Activated T-cell treated with anti-CD3 and anti-CD28 coated beads, Interleukin-2, amount 50 U/mL, for 48 hours (primary cell): ENCODE measurements at regions not wholly inside any gene's neighbourhood (a gene's known extent, or its start where the extent isn't known, plus 50 kb on each side); places are given as distances from the start of the nearest gene placed in this dataset.
A peak's percentile ranks its signal among the peaks of the same experiment; 100 is the strongest.

Experiments
- DNase-seq, 2 experiments: peaks; one replicate each; pipeline ENCODE4 v3.0.0-alpha.2; 2020

GRCh38 chr5:4137781-4138180 is 542.1 kb downstream of the IRX1 start:
- no peak for DNase-seq

GRCh38 chr5:4142842-4143241 is 547.2 kb downstream of the IRX1 start:
- DNase-seq = no peak

GRCh38 chr5:4144411-4145007 is 548.9 kb downstream of the IRX1 start:
- no peak for DNase-seq

DNA sequence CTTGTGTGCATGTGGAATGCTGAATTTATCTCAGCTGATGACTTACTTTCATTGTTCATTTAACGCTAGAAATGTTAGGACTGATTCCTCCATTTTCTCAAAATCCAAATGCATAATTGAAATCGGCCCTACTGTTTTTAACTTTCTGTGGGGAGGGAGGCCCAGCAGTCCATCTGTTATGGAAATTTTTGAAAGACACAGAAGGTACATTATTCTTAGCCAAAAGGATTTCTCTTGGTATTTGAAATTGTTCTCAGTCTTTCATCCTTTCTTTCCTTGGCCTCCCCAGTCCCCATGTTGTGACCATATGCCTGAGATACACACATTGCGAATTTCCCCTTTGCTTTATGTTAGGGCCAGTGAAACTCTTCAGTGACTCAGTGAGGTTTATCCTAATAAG is 549.9 kb downstream of the IRX1 start:
- DNase-seq = no peak

DNA sequence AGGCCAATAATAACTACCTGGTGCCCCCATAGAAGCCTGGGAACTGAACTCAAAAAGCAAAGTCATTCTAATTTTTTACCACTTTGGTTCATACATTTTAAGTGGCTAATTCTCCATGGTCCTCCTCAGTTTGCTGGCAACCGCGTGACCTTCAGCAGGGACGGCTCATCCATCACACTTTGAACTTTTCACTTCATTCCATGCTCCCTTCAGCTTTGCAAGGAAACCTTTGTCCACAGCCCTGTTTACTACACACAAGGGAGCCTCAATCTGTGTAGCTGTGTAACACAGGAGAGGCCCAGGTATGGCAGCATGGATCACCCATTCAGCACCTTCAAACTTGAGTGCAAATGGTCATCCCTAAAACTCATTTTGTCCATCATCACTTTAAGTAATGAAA is 552.4 kb downstream of the IRX1 start:
- no peak for DNase-seq

DNA sequence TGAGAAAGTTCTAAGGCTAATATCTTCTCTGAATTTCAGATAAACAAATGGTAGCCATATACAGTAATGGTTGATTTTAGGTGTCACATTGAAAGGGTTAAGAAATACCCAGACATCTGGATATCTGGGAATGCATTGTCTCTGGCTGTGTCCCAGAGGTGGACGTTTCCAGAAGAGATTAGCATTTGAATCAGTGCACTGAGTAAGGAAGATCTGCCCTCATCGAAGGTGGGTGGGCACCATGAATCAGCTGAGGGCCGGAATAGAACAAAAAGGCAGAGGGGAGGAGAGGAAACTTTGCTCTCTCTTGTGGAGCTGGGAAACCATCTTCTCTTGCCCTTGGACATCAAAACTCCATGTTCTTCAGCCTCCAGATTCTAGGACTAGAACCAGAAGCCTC is 554.4 kb downstream of the IRX1 start:
- no peak for DNase-seq

GRCh38 chr5:4156153-4156552 is 560.5 kb downstream of the IRX1 start:
- DNase-seq = no peak

DNA sequence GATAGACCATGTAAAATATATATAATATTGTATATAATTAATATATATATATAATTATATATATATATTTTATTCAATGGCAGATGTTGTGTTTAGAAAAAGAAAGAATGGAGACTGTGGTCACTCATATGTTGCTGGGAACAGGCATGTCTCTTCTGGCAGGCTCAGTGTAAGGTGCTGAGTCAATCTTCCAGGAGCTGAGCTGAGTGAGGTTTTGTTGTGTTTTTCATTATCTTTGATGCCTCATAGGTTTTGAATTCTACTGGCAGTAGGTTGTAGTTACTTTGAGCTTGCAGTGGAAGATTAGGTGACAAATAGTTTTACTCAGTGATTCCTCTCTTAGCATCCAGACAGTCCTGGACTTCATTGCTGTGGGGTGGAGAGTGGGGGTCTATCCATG is 561.3 kb downstream of the IRX1 start:
- DNase-seq = no peak

DNA sequence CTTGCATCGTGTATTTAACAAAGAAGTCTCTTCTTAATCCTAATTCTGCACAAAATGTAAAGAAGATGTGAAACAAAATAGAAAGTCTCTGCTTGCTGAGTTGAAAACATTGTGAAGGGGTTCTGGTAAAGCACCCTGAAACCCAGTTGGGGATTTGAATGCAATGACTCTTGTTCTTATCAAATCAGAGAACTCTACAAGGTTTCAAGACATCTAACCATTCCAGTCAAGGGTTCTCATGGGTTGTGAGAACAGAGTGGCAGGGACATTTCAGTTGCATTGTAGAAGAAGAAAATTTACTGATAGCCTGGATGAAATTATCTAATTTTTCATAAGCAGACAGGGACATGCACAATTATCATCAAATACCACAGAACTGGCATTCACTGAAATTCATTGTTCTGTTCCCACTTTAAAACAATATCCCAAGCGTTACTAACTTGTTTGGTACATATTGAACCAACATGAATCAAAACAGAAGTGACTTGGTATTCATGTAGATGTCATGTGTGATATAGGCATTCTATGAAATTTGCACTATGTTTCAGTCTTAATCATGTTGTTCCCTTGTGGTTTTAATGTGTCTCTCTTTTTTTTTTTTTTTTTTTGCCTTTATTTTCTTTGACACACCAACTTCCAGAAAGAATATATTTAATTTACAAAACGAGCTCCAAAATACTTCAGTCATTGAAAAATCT is 563.3 kb downstream of the IRX1 start:
- no peak for DNase-seq

GRCh38 chr5:4159681-4160080 is 564.0 kb downstream of the IRX1 start:
- no peak for DNase-seq

- no peak for DNase-seq
Observed at GRCh38 chr5:4164167-4164566, 568.5 kb downstream of the IRX1 start.

DNA sequence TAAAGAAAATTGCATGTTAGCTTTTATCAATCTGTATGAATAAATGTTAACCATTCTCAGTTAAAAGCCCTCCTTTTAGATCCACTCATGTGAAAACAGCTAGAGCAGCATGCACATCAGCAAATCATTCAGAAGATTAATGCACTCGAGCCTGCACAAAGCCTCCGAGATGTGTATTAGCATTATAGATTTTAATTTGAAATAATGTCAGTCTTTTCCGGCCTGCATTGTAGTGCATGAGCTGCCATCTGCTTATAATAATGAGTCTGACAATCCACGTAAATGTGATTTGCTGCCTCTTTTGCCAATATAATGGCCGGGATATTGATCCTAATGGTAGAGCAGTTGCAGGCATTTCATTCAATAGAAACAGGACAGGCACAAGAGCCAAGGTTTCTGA is 585.1 kb downstream of the IRX1 start:
- no peak for DNase-seq

GRCh38 chr5:4182144-4182543 is 586.5 kb downstream of the IRX1 start:
- no peak for DNase-seq

DNA sequence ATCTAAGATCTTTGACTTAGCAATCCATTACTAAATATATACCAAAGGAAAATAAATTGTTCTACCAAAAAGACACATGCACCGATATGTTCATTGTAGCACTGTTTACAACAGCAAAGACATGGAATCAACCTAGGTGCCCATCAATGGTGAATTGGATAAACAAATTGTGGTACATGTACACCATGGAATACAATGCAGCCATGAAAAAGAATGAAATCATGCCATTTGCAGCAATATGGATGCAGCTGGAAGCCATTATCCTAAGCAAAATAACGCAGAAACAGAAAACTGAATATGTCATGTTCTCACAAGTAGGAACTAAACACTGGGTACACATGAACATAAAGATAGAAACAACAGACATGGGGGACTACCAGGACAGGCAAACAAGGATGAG is 589.5 kb downstream of the IRX1 start:
- DNase-seq = no peak

DNA sequence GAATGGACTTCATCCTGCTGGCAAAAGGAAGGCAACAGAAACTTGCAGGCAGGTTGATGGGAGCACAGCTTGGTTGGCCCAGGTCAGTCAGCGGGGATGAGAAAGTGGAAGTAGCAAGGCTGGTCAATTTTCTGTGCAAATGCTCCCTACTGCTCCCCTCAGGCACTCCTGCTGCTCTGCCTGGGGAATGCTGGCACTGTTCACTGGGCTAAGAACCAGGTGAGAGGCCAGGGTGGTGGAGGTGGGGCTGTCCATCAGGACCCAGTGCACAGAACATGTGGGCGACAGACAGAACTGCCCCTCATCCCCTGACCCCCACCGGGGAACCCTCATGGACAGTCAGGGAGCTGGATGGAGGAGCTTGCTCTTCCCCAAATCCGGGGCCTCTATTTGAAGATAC is 593.1 kb downstream of the IRX1 start:
- DNase-seq = no peak

DNA sequence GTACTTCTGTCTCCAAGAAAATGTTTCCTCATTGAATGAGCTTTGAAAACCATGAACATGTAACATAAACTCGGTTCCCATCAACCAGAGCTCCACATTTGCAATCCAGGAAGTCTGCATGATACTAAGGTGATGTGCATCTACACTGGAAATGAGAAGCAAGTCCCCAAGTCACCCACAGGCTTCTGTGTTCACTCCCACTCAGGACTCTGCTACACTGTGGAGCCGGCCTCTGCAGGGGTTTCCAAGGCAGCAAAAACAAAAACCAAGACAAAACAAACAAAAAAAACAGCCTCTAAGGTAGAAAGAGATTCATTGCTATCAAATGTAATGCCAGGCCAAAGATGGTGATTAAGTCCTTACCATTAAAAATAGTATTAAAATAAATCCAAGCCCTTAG is 593.7 kb downstream of the IRX1 start:
- peak in 1 of 2 experiments; percentile 19 for DNase-seq

GRCh38 chr5:4191041-4191440 is 595.4 kb downstream of the IRX1 start:
- DNase-seq = peak in 1 of 2 experiments; percentile 21

DNA sequence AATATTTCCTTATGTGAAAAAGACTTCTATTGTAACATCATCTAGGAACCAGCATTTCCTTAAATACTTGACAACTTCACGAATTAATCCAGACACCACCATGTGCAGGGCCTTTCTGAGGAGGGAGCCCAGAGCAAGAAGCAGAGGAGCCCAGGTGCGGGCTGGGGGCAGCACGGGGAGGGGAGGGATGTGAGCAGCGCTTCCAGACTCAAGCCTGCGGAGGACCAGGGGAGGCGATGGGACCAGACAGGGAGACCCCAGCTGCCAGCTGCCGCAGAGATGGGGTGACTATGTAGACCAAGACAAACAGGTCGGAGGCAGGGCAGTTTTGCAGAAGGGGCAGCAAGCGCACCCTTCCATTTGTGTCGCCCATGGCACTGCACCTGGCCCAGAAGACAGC is 596.1 kb downstream of the IRX1 start:
- DNase-seq = no peak

DNA sequence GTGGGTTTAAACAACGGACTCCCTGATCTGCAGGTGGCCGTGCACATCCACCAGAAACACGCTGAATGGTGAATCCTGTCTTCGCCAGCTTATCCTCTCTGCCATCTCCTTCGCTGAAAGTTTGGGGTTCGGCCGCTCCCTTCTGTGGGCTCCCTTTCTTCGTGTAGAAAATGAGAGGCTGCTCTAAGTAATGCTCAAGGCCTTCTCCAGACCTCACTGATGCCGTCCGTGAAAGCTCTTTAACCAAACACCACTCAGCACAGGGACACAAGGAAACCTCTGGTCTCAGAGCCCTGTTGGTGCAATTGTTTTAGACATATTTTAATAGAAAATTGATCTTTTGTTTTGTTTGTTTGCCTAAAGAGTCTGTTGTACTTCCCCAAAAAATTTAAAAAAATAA is 596.5 kb downstream of the IRX1 start:
- DNase-seq = no peak

GRCh38 chr5:4196744-4197143 is 601.1 kb downstream of the IRX1 start:
- no peak for DNase-seq

GRCh38 chr5:4197151-4197550 is 601.5 kb downstream of the IRX1 start:
- no peak for DNase-seq

DNA sequence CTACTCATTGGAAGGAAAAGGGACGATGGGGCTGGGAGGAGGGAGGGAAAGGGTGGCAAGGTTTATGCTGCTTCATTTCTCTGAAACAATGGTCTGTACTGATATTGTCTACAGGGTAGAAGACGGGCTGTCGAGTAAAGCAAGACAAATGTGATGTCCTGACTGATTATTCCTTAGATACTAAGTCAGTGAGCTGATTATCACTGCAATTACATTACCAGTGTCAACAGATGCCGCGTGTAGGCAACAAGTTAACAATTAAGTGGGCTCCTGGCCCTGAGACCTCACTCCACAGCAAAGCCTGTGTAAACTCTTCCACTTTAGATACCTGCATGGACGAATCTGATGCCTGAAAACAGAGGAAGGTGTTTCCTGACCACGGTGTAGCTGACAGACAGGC is 602.8 kb downstream of the IRX1 start:
- DNase-seq = no peak

DNA sequence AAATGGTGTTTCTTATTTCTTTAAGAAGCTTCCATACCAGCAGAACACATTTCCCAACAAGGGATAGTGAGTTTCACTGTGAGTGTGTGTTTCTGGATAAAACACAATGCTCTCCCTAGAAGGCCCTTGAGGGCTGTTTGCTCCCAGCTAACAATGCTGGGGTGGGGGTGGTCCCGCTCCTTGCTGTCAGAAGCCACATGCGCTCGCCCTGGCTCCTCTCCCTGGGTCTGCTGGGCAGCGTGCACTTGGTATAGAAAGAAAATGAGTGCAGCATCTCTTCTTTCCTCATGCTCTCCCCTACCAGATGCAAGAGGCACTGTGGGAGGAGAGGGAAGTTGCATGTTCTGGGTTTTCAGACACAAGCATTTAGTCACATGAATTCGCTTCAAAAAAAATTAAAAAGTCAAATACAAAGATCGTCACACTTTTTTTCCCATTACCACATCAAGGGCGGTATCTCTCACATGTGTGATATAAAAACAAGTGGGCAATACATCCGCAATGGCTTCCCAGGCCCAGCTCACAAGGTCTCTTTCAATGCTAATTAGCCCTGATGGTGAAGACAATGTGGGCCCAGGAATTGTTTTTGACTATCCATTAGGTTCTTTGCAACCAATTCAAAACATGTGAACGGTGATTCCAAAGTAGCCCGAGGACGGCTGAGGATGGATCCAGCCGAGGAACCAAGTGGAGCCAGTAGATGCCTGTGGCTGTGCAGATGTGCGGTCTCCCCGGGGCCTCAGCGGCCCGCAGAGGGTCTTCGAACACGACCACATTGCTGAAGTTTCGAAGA is 603.6 kb downstream of the IRX1 start:
- no peak for DNase-seq

- no peak for DNase-seq
Observed at GRCh38 chr5:4203146-4203545, 607.5 kb downstream of the IRX1 start.
